ENCODE measurements at regions not wholly inside any gene's neighbourhood (a gene's known extent, or its start where the extent isn't known, plus 50 kb on each side); places are given as distances from the start of the nearest gene placed in this dataset.

- H3K9me3 ChIP-seq = no peaks in the 10 kb centered on the region
- intact Hi-C loops (cut with DNase I) = no loop called here
- WGBS = 93% methylated on average over 1 of the region's 1 CpG
- H3K36me3 ChIP-seq = no peaks in the 10 kb centered on the region
- no peaks in the 10 kb centered on the region for H3K4me1 ChIP-seq (replicated peaks)
- no peak for TF ChIP-seq CTCF (IDR thresholded peaks at IDR 0.05)
- no peak for TF ChIP-seq POLR2A (IDR thresholded peaks at IDR 0.05)
- TF ChIP-seq POLR2AphosphoS5 (IDR thresholded peaks at IDR 0.05) = no peak
- H3K4me3 ChIP-seq = no peak overlapping the region
- no peak for DNase-seq (ENCODE audit: low spot score)
- H3K27me3 ChIP-seq (replicated peaks; ENCODE audit: insufficient read depth) = no peaks in the 10 kb centered on the region
- no peak overlapping the region for H3K27ac ChIP-seq
These were observed 269.3 kb upstream of the KIRREL3 start for GRCh38 chr11:127269911-127270310.

- TF ChIP-seq POLR2A (IDR thresholded peaks at IDR 0.05) (no peak), POLR2AphosphoS5 (IDR thresholded peaks at IDR 0.05) (no peak), CTCF (IDR thresholded peaks at IDR 0.05) (no peak)
- no peak for DNase-seq (ENCODE audit: low spot score)
- no peaks in the 10 kb centered on the region for H3K9me3 ChIP-seq
- H3K4me3 ChIP-seq = no peak overlapping the region
- H3K27me3 ChIP-seq (replicated peaks; ENCODE audit: insufficient read depth) = no peaks in the 10 kb centered on the region
- H3K27ac ChIP-seq = no peak overlapping the region
- no peaks in the 10 kb centered on the region for H3K36me3 ChIP-seq
- intact Hi-C loops (cut with DNase I) = no loop called here
- H3K4me1 ChIP-seq (replicated peaks) = no peaks in the 10 kb centered on the region
These were observed 268.4 kb upstream of the KIRREL3 start for GRCh38 chr11:127268932-127269331.

- Histone ChIP-seq H3K4me1 (replicated peaks) (no peaks in the 10 kb centered on the region), H3K27ac (no peak overlapping the region), H3K4me3 (no peak overlapping the region), H3K27me3 (replicated peaks; ENCODE audit: insufficient read depth) (no peaks in the 10 kb centered on the region), H3K36me3 (no peaks in the 10 kb centered on the region), H3K9me3 (no peaks in the 10 kb centered on the region)
- intact Hi-C loops (cut with DNase I) = no loop called here
- DNase-seq (ENCODE audit: low spot score) = no peak
- TF ChIP-seq CTCF (IDR thresholded peaks at IDR 0.05) (no peak), POLR2AphosphoS5 (IDR thresholded peaks at IDR 0.05) (no peak), POLR2A (IDR thresholded peaks at IDR 0.05) (no peak)
- 83% methylated on average over 7 of the region's 7 CpGs for WGBS
These were observed 268.0 kb upstream of the KIRREL3 start for GRCh38 chr11:127268521-127268920.

- Histone ChIP-seq H3K4me3 (no peak overlapping the region), H3K9me3 (no peaks in the 10 kb centered on the region), H3K27me3 (replicated peaks; ENCODE audit: insufficient read depth) (no peaks in the 10 kb centered on the region), H3K4me1 (replicated peaks) (no peaks in the 10 kb centered on the region), H3K27ac (no peak overlapping the region), H3K36me3 (no peaks in the 10 kb centered on the region)
- WGBS = 30% methylated on average over 1 of the region's 1 CpG
- no peak for TF ChIP-seq CTCF (IDR thresholded peaks at IDR 0.05)
- TF ChIP-seq POLR2AphosphoS5 (IDR thresholded peaks at IDR 0.05) = no peak
- no peak for TF ChIP-seq POLR2A (IDR thresholded peaks at IDR 0.05)
- intact Hi-C loops (cut with DNase I) = no loop called here
- DNase-seq (ENCODE audit: low spot score) = no peak
These were observed 258.5 kb upstream of the KIRREL3 start for GRCh38 chr11:127259102-127259501.

- H3K36me3 ChIP-seq = no peaks in the 10 kb centered on the region
- TF ChIP-seq POLR2A (IDR thresholded peaks at IDR 0.05) = no peak
- no peak for TF ChIP-seq CTCF (IDR thresholded peaks at IDR 0.05)
- no peak for TF ChIP-seq POLR2AphosphoS5 (IDR thresholded peaks at IDR 0.05)
- no peak for DNase-seq (ENCODE audit: low spot score)
- no peaks in the 10 kb centered on the region for H3K9me3 ChIP-seq
- no peak overlapping the region for H3K27ac ChIP-seq
- H3K4me1 ChIP-seq (replicated peaks) = no peaks in the 10 kb centered on the region
- intact Hi-C loops (cut with DNase I) = no loop called here
- H3K4me3 ChIP-seq = no peak overlapping the region
- H3K27me3 ChIP-seq (replicated peaks; ENCODE audit: insufficient read depth) = no peaks in the 10 kb centered on the region
- WGBS = 44% methylated on average over 6 of the region's 6 CpGs
These were observed 254.6 kb upstream of the KIRREL3 start for GRCh38 chr11:127255209-127255608.

Measured in prostate gland (tissue), 2 donors.